ENCODE measurements at regions not wholly inside any gene's neighbourhood (a gene's known extent, or its start where the extent isn't known, plus 50 kb on each side); places are given as distances from the start of the nearest gene placed in this dataset.

DNA sequence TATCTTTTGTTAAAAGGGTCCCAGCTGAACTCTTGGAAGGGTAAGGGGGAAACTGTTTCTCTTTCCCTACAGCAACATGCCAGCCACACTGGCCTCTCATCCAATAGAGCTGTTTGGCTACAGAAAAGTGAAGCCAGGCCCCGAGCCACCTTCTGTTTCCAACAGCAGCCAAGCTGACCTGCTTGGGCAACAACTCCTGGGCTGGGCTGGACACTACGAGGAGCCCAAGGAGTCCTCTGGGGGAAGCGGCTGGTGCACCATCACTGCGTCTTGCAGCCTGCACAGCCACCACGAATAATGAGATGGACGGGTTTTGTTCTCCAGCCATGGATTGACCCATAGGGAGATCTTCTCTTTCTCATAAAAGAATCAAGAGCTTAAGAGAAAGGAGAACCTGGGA is 624.9 kb downstream of the NPHP4 start:
- DNase-seq: no peak

- no peak for DNase-seq
These were observed 626.5 kb downstream of the NPHP4 start for GRCh38 chr1:5365751-5366150.

- no peak for DNase-seq
These were observed 627.6 kb downstream of the NPHP4 start for GRCh38 chr1:5364591-5364990.

- no peak for DNase-seq
These were observed 637.5 kb downstream of the NPHP4 start for GRCh38 chr1:5354681-5355080.

DNA sequence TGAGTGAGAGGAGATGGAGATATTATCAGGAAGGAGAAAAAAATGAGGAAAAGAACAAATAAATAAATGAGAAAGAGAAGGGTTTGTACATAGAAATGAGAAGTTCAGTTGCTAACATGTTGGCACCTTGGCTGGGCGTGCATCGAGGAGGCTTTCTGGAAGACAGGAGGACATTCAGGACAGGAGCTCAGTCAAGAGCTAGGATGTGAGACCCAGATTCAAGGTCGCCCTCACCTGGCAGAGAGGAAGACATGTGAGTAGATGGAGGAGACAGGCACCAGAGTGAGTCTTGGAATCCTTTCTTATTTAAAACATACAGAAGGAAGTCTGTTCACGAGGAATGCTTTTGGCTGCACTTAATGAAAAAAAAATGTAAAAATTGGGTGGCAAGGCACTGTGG is 640.9 kb downstream of the NPHP4 start:
- DNase-seq: no peak

DNA sequence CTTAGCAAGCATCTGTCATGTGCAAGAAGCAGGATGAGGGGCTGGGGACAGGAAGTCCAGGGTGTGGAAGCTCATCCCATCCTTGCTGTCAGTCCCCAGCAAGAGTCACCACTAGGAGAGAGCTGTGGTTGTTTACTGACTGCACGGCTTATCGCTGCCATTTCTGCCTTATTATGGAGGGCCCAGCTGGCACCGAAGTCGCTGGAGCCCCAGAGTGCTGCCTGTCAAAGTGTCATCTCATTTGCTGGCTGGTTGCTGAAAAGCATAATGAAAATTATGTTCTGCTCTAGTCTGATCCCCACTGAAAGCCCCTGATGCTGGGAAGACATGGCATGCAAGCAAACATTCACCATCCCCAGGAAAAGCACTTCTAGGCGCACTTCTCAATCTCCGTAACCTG is 642.7 kb downstream of the NPHP4 start:
- DNase-seq: no peak

DNA sequence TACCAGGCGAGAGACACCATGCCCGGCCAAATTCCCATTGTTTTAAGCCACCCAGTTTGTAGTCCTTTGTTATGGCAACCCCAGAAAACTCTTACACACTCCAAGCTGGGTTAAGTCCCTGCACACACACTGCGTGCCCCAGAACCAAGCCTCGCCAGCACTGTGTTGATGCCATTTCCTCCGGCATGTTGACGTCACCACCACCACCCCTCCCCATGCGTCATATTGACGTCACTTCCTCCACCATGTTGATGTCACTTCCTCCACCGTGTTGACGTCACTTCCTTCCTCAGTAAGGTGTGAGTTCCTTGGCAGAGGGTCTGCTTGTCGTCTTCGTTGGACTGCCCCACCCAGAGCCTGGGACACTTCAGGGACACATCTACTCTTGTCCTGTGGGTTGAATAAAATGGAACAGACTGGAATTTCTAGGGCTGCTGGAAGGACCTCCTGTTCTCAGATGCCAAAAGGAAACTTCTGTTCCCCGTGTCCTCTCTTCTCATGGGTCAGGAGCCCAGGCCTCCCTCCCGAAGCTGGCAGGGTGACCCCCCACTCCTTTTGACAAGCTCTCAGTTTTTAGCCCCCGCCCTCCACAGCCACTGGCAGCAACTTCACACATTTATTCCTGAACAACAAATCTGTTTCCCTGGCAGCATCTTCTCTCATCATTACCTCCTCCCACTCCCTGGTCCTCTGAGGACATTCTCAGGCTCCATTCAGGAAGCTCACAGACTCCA is 643.3 kb downstream of the NPHP4 start:
- DNase-seq: no peak

DNA sequence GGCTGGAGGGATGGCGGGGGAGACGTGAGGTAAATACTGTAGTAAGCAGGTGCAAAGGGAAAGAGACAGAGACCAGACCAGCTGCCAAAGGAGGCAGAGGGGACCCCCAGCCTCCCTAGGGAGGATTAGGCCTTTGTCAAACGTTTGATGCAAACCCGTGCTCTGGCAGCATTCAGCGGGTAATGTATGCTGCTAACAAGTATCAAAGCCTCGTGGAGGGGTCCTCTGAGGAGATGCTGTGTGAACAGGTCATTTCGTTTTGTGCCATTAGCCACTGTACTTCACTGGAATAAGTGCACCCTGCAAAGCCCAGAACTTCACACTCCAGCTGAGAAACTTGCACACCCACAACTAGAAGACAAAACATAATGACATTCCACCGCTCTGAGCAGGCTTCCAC is 644.5 kb downstream of the NPHP4 start:
- no peak for DNase-seq

DNA sequence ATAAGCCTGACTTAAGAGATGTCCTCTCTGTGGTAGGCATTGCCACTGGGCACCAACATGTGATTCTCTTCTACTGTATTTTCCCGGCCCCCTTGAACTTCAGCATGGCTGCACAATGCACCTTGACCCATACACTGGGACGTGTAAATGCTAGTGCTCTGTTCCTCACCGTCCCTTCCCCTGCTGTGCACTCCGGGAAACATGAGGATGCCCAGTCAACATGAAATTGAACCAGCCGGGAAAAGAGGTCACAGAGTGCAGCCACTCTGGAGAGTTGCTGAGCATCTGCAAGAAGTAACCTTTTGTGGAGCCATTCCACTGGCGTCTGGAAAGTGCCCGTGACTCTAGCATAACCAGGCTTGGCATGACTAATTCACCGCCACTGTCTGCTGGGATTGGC is 646.7 kb downstream of the NPHP4 start:
- no peak for DNase-seq

- DNase-seq: no peak
These were observed 648.8 kb downstream of the NPHP4 start for GRCh38 chr1:5343256-5344020.

GRCh38 chr1:5342830-5343229 is 649.4 kb downstream of the NPHP4 start:
- DNase-seq: no peak

DNA sequence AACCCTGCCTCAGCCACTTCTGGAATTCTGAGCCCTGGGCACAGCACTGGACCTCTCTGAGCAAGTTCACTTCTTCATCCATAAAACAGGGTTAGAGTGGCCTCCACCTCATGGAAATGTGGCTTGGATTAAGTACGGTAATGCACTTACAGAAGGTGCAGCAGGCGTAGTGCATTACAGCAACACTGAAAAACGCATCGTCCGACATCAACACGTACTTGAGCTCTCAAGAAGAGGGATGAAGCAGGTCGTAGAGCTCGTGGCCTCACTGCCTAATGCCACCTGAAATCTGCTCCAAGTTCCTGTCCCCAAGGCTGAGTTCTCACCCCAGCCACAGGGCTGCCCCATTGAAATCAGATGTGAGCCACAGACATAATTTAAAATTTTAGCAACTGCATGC is 650.1 kb downstream of the NPHP4 start:
- DNase-seq: no peak

DNA sequence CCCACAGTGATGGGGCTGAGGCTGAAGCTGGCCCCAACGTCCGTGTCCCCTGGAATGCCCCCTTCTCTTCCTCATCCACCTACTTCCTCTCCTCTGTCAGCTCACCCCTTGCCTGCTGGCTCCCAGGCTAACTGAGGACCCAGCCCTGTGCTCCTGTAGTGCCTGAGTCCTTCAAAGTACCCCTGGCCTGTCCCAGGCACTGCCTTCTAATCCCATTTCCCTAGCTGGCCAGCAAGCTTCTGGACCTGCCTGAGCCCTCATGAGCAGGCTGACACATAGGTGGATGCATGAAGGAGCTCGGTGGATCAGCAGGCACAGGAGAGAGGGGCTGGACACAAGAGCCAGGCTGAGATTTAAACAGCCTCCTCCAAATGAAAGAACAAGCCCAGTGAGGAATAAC is 650.8 kb downstream of the NPHP4 start:
- DNase-seq: no peak

GRCh38 chr1:5340560-5341130 is 651.6 kb downstream of the NPHP4 start:
- DNase-seq: no peak

DNA sequence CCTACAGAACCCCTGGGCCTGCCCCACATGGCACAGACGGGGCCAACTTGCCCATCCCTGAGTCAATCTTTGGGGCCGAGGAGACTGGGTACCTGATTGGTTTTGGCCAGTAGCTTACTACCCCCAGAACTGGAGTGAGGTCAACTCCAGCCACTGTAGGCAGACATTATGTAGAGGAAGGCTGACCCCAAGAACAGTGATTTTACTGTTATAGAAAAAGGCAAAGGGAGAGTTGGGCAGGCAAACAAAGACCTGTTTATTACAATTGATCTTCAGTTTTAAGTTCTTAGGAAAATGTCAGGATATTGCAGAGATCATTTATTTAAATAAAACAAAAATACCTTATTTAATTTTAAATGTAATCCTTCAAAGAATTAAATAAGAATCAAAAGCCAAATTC is 653.8 kb downstream of the NPHP4 start:
- DNase-seq: no peak

GRCh38 chr1:5333291-5333690 is 658.9 kb downstream of the NPHP4 start:
- no peak for DNase-seq

DNA sequence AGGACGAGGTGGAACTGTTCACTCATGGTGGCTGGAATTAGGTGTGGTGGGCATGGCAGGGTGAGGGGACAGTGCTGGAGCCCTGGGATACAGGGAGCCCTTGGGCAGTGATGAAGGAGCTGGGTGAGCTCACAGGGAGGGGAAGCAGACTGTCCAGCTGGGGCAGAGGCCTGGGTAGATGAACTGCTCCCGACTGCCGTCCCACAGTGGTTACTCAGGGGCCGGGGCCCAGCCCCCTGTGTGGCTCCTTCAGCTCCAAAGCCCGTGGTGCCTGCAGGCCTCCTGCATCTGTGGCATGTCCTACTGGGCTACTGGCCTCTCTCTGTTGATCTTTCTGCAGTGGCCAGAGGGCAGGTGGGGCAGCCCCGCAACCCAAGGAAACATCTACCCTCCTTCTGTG is 661.1 kb downstream of the NPHP4 start:
- no peak for DNase-seq

- no peak for DNase-seq
These were observed 663.0 kb downstream of the NPHP4 start for GRCh38 chr1:5329068-5329739.

DNA sequence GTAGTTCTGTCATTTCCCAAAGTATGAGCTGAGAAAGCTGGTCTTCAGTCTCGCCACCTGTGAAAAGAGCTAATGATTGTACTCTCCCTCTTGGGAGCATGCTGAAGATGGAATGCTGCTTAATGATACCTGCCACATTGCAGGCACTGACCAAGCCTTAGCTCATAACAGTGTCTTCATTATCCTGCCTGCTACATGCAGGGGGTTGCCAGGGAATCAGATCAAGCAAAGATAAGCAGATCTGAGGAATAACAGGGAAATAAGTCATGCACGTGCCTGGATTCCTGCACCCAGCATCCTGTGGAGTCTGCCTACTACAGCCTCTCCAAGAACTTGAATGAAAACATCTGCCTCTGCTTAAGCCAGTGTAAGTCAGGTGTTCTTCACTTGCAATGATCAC is 667.3 kb downstream of the NPHP4 start:
- no peak for DNase-seq

GRCh38 chr1:5318143-5318816 is 663.9 kb downstream of the AJAP1 start:
- DNase-seq: no peak

GRCh38 chr1:5317391-5317790 is 663.0 kb downstream of the AJAP1 start:
- no peak for DNase-seq

GRCh38 chr1:5312862-5313261 is 658.5 kb downstream of the AJAP1 start:
- DNase-seq: no peak

DNA sequence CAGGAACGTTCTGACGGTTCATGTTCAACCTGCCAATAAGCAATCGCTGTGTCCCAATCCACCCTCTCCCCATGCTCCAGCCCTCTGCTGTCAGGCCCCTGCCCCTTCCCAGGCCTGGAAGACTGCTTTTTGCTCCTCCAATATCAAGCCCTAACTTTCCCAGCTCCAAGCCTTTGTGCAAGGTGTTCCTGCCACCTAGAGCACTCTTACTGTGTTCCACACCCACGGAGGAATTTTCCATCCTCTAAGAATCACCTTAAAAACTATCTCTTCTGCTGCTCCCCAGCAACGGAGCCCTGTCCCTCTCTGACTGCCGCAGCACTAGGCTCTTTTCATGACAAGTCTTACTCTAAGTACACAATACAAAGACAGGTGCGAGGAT is 657.9 kb downstream of the AJAP1 start:
- no peak for DNase-seq

Measured in AML-193 (cell line).